Upper lobe of right lung (tissue), 1 donor: ENCODE measurements at regions not wholly inside any gene's neighbourhood (a gene's known extent, or its start where the extent isn't known, plus 50 kb on each side); places are given as distances from the start of the nearest gene placed in this dataset.

Experiments used
- ATAC-seq: fragments of 200-7000 bp; cut with Tn5 transposase; one replicate; pipeline ENCODE4 v1.9.1; 2020; ENCODE audit warnings: mild to moderate bottlenecking, moderate library complexity
- DNase-seq: peaks from one replicate; pipeline ENCODE4 v3.0.0-alpha.2; 2020
- H3K27ac ChIP-seq: fragments of 200-600 bp; one replicate; pipeline ENCODE4 v1.8.0; 2022
- H3K27me3 ChIP-seq: fragments of 200-600 bp; one replicate; pipeline ENCODE4 v1.8.0; 2022; ENCODE audit warnings: mild to moderate bottlenecking
- H3K36me3 ChIP-seq: fragments of 200-600 bp; one replicate; pipeline ENCODE4 v1.8.0; 2022
- H3K4me1 ChIP-seq: fragments of 200-600 bp; one replicate; pipeline ENCODE4 v1.8.0; 2022
- H3K4me3 ChIP-seq: fragments of 200-600 bp; one replicate; pipeline ENCODE4 v1.8.0; 2022; ENCODE audit warnings: mild to moderate bottlenecking
- H3K9me3 ChIP-seq: fragments of 200-600 bp; one replicate; pipeline ENCODE4 v1.8.0; 2022
- CTCF ChIP-seq: fragments of 200-600 bp; IDR thresholded peaks from one replicate; pipeline ENCODE4 v1.8.0; 2022; ENCODE audit warnings: antibody characterized with exemption
- intact Hi-C: fragments of 100-400 bp; cut with DNase I; formaldehyde crosslinking; loops from one replicate; pipeline ENCODE4 v1.11.0; 2022
- donor health status: DM: no; HTN: yes; CAD: no; lungs with severe emphysema.

- Histone ChIP-seq H3K27me3 (no peaks in the 10 kb centered on the region), H3K9me3 (no peaks in the 10 kb centered on the region), H3K36me3 (no peaks in the 10 kb centered on the region), H3K4me3 (no peak overlapping the region), H3K4me1 (no peaks in the 10 kb centered on the region), H3K27ac (no peak overlapping the region)
- intact Hi-C loops: no loop called here
- no peak for ATAC-seq
- TF ChIP-seq CTCF: no peak
- no peak for DNase-seq
These were observed 185.2 kb upstream of the IRS2 start for GRCh38 chr13:109971456-109972090.

- Histone ChIP-seq H3K27me3 (no peaks in the 10 kb centered on the region), H3K9me3 (no peaks in the 10 kb centered on the region), H3K36me3 (no peaks in the 10 kb centered on the region), H3K27ac (no peak overlapping the region), H3K4me3 (no peak overlapping the region), H3K4me1 (no peaks in the 10 kb centered on the region)
- intact Hi-C loops: no loop called here
- no peak for DNase-seq
- no peak for ATAC-seq
- TF ChIP-seq CTCF: no peak
These were observed 184.6 kb upstream of the IRS2 start for GRCh38 chr13:109971006-109971405.

- TF ChIP-seq CTCF: no peak
- H3K4me3 ChIP-seq: no peak overlapping the region
- DNase-seq (no peak), ATAC-seq (peak; percentile 54)
- H3K27me3 ChIP-seq: no peaks in the 10 kb centered on the region
- H3K9me3 ChIP-seq: no peaks in the 10 kb centered on the region
- no peaks in the 10 kb centered on the region for H3K36me3 ChIP-seq
- intact Hi-C loops: no loop called here
- no peak overlapping the region for H3K27ac ChIP-seq
- H3K4me1 ChIP-seq: no peaks in the 10 kb centered on the region
These were observed 182.6 kb upstream of the IRS2 start for GRCh38 chr13:109968876-109969577.

GRCh38 chr13:109963960-109964563, 177.7 kb upstream of the IRS2 start:
- no peak for TF ChIP-seq CTCF
- Histone ChIP-seq H3K27me3 (no peaks in the 10 kb centered on the region), H3K4me1 (no peaks in the 10 kb centered on the region), H3K9me3 (no peaks in the 10 kb centered on the region), H3K4me3 (no peak overlapping the region), H3K27ac (no peak overlapping the region), H3K36me3 (no peaks in the 10 kb centered on the region)
- no peak for ATAC-seq
- no peak for DNase-seq
- intact Hi-C loops: no loop called here

GRCh38 chr13:109963384-109963783, 177.0 kb upstream of the IRS2 start:
- no peak for DNase-seq
- TF ChIP-seq CTCF: no peak
- H3K36me3 ChIP-seq: no peaks in the 10 kb centered on the region
- H3K27me3 ChIP-seq: no peaks in the 10 kb centered on the region
- no peak for ATAC-seq
- no peaks in the 10 kb centered on the region for H3K9me3 ChIP-seq
- no peak overlapping the region for H3K4me3 ChIP-seq
- no peak overlapping the region for H3K27ac ChIP-seq
- no peaks in the 10 kb centered on the region for H3K4me1 ChIP-seq
- intact Hi-C loops: no loop called here
